NCI-H2227 (cell line): ENCODE measurements at regions not wholly inside any gene's neighbourhood (a gene's known extent, or its start where the extent isn't known, plus 50 kb on each side); places are given as distances from the start of the nearest gene placed in this dataset.

Experiments used
- DNase-seq: peaks from one replicate; lab custom pipeline; 2025; ENCODE audit not compliant: unreplicated experiment; lab: John Stamatoyannopoulos, UW

GRCh38 chr12:106006382-106006781 is 132.4 kb downstream of the NUAK1 start:
- no peak for DNase-seq

DNA sequence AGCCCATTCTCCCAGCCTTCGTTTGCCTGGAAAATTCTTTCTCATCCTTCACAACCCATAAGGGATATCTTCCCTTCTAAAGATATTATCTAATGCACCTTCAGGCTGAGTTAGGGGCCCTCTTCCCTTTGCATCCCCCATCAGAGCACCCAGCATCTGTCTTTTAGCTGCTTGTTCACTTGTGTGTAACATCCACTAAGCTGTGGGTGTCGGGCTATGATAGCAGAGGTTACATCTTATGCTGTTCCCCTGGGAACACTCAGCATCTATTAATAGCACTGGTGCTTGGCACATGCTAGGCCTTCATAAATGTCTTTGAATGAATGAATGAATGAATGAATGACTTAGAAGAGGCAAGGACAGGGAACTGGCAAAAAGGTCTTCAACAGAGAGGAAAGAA is 131.8 kb downstream of the NUAK1 start:
- no peak for DNase-seq

DNA sequence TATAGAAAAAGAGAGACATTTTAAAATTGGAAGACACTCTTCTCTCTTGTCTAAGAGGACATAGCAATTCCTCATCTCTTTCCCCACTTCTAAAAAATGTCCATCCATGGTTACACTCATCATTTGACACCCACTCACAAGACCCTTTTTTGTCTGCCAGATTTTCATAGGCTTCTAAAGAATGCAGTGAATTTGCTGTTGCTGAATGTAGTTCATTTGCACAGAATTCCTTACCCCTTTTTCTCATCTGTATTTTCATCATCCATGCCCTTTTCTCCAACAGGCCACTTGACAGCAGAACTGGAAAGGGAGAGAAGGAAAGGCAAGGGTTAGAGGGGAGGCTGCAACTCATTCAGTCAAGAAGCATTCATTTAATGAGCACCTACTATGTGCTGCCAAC is 128.0 kb downstream of the NUAK1 start:
- DNase-seq = no peak
